ENCODE measurements at regions not wholly inside any gene's neighbourhood (a gene's known extent, or its start where the extent isn't known, plus 50 kb on each side); places are given as distances from the start of the nearest gene placed in this dataset.

DNA sequence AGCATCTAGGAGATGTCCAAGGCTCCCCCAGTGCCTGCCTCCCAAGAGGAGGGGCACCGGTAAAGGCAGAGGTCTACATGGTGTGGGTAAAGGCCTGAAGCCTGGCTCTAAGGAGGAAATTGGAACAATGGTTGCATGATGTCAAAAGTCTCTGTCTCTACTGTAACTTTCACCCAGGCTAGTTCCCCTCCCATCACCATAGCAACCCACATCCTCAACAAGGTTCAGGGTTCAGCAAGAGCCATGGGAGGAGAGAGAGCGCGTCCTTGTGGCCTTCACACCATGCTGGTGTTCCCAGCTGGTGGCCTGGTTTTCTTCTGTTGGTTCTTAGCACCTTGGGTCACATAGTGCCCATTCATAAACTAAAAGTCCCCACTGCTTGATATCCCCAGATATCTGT is 196.7 kb upstream of the CDH5 start:
- no peak for DNase-seq

DNA sequence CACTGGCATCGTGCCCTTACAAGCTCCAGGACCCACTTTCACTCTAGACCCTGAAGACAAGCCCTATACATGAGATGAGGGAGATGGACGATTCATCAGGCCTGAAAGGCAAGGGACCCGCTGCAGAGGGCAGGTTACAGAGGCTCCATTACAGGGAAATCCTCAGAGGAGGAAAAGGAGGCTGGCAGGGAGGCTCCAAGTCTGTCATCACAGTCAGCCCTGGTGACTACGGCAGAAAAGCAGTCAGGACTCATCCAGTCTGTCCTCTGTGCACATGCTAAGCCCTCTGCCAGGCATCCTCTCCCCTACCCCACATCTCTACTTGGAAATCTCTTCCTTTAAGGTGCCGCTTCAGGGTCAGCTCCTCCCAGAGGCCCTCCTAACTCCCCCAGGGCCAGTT is 197.7 kb upstream of the CDH5 start:
- no peak for DNase-seq

DNA sequence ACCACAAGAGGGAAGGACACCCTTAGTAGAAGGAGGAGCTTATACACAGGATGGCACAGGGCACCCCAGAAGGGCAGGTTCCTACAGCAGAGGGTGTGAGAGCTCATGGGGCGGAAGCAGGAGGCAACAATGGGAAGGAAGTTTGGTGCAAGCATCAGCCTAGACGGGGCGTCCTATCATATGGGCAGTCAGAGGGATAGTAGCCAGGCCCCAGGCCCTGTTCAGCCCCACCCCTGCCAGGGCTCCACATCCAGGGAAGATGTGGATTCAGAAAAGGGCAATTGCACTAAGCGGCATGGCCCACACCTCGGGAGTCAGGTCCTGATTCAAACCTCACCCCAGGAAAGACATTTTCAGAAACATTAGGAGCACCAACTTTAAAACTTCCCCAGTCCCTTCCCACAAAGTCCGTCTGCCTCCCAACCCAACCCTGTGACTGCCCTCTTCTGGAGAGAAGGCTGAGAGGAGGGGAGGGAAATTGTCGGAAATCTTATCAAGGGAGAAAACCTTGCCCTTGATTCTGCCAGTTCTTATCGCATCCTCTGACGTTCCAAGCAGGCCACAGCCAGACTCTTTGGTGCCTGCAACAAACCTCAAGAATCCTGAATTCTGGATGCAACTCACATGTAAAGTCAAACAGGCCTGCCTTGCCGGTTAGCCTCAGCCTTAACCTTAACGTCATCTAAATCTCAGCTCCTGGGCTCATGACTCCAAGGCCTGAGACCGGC is 198.8 kb upstream of the CDH5 start:
- DNase-seq = no peak

DNA sequence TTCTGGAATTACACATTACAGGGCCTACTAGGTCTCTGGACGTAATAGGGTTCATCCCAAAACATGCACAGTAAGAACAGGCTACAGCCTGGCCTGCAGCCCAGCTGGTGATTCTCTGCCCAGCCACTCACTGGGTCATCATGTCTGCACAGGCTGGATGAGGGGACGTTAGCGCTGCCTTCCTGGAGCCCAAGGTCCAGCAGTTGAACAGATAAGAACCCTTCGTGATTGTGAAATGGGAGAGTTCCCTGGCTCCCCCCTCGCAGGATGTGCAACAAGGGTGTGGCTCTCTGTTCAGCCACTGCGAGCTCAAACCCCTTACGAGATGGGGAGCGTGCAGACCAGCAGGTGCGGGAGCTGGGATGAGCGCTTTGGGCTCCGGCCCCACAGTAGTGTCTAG is 200.0 kb upstream of the CDH5 start:
- DNase-seq = no peak

DNA sequence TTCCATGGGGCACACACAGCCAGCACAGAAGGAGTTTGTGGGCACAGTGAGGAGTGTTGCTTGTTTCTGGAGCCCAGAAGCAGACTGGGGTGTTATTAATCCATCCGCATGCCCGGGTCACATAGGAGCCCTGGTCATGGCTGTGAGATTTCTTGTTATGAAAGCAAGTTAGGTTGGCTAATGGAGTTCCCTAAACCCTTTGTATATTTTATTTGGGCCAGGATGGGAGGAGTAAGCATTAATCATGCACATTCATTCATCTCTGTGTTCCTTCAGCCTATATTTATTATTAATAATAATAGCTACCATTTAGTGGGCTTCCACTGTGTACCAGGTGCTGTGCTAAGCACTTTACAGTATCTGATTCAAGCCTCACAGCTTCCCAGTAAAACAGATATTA is 200.6 kb upstream of the CDH5 start:
- DNase-seq = no peak

DNA sequence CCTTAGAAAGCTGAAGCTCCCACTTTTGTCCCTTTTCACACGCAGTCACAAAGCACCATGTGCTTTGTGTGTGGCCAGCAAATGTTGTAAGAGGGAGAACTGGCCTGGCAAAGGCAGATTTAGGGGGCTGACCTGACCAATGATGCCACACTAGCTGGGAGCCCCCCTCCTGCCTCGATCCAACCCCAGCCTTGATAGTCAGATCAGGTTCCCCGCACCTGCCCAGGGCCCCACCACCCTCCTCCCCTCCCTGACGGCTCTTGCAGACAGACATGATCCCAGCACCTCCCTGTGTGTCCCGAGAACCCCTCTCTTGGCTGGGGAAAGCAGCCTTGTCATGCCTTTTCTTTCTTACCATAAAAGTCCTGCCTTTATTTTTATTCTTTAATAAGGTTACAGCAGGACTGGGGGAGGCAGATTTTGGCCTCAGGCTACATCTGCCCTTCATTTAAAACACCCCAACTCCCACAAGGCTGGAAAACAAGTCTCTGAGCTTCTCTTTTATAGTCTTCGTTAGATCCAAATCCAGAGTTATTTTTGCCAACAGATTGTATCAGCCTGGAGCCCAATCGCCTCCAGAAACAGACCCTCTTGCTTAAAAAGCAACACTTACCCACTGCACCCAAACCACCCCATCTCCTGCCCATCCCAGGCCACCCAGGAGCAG is 201.8 kb upstream of the CDH5 start:
- DNase-seq = no peak

DNA sequence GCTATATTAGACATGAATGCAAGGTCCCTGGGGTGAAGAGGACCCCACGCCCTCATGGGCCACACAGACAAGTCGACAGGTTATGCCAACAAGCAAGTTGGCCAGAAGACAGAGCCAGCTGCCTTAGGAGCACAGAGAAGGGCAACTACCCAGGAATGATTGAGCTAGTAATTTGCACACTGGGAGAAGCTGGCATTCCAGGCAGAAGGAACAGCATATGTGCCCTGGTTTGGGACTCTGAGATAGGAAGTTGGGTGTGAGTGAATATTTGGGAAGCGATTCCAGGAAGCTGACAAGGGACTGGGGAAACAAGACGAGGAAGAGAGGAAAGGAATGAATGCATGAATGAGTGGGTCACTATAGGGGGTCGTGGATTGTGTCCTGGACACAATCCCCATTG is 203.7 kb upstream of the CDH5 start:
- no peak for DNase-seq

DNA sequence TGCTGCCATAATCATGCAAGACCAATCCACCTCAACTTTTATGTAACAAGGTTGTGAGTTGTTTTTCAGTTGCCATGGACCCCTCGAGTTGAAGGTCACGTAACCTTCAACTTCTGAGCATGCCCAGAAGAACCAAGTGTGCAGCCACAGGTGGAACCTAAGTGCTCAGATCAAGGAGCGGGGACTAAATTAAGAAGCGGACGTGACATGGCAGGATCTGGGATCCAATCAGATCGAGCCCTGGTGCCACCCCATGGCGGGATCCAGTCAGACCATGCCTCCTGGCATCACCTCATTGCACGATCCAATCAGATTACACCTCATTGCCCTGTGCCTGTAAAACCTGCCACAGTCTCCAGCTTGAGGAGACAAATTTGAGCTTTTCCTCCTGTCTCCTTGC is 204.5 kb upstream of the CDH5 start:
- DNase-seq = no peak

DNA sequence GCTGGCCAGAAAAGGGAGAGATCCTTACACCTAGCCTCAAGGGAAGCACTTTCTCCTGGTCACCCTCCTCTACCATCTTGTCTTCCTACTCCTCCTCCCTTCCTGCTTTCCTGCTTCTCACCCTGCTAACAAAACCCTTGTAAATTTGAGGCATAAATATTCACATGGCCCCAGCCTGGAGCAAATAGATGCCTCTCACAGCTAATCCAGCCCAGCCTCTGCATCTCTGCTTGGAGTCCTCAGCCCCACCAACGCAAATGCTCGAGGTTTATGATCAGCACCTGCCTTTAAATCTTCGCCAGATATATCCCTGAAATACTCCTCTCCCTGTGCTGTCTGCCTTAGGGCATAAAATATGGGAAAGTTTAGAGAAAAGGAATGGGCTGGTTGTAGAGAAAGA is 205.2 kb upstream of the CDH5 start:
- DNase-seq = no peak

DNA sequence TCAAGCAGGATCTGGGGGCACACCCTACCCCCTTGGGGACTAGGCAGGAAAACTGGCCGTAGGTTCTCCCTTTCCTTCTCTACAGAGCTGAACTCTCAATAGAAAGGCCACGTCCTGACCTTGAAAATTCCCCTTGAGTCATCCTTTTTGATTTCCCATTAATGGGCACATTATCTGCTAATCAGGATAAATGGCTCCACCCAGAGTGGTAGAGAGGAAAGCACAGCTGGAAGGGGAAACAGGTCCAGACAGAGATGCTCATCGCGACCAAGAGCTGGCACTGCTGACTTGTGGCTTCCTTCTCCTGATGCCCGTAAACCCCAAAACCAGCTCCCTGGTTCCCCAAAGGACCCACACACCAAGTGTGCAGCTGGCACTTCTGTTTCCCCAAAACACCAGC is 206.5 kb upstream of the CDH5 start:
- DNase-seq = no peak

DNA sequence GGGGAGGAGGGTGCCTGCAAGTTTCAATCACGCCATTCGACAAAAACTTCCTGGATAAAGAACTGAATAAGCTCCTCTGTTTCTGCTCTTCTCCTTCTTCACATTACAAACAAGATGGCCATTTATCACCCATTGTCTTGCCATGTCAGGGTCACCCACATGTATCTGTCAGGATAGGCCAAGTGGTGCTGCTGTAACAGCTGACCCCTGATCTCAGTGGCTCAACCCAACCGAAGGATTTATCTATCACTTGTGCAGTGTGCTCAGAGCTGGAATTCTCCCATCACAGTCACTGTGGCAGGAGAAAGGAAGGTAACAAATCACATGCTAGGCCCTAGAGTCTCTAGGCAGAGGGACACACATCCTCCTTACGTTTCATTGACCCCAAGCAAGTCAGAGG is 210.0 kb upstream of the CDH5 start:
- DNase-seq = no peak

DNA sequence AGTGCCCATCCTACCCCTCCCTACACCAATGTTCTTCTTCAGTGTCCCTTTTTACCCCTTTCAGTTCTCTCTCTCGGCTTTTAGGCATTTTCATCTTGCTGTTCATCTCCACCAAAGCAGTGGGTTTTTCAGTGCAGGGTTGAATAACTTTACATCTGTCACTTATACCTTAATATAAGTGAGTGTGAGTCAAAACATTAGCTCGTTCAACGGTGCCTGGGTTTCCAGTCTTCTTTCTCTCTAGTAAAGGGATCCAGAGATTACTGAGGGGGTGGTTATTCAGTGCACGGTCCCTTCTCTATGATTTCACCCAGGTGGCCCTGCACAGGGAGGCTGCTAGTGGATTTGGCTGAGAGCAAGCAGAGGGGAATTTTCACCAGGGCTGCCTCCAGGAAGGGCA is 210.6 kb upstream of the CDH5 start:
- DNase-seq = no peak

DNA sequence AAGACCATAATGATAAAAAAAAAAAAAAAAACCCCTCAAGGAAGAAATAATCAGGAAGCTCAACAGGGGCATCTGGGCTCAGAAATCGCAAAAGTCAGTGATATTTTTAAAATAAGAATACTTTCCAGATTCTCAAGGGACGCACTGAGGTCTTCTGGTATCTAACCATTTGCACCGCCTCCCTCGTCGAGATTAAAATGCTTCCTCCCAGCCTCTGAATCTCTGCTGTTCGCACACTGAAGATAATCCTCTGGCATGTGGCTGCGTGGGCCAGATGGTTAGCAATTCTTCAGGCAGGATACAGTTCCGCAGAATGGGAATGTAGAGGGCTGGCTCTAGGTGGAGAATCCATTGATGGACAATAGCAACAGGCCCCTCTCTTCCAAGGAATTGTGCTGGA is 211.7 kb upstream of the CDH5 start:
- no peak for DNase-seq

DNA sequence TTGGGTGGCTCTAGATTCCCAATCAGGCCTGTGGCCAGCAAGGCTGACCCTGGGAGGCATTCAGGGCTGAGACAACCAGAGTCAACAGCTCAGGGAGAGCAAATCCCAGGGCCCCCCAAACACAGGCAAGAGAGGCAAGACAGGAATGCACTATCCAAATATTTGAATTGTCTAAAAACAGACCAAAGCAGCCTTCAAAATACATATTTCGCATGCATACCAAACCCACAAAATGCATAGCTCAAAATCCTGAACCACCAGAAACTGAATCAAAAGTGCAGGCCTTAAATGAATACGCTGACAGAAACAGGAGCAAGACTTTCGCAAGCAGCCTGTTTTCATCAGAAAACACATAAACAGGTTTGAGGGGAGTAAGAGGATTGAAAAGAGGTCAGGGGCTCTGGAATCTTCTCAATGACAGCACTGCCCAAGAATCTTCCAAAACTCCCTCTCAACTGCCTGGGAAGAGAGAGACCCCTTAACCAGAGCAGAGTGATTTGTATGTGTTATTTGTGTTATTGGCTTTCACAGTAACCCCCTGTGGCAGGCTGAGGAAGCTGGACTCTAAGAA is 213.6 kb upstream of the CDH5 start:
- DNase-seq = no peak

DNA sequence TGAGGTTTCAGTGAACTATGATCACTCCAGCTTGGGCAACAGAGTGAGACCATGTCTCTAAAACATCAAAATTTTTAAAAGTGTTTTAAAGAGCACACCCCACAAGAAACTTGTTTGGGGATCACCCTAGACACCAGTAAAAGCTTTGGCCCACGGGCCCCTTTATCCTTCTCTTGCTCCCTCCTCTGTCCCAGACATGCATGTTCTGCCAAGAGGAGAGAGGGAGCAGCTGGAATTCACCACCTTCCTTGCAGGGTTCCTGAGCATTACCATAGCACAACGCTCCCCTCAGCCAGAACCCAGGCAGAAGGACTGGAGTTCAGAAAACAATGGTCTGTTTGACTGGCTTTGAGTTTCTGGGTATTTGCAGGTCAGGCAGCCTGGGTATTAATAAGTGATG is 214.3 kb upstream of the CDH5 start:
- no peak for DNase-seq

DNA sequence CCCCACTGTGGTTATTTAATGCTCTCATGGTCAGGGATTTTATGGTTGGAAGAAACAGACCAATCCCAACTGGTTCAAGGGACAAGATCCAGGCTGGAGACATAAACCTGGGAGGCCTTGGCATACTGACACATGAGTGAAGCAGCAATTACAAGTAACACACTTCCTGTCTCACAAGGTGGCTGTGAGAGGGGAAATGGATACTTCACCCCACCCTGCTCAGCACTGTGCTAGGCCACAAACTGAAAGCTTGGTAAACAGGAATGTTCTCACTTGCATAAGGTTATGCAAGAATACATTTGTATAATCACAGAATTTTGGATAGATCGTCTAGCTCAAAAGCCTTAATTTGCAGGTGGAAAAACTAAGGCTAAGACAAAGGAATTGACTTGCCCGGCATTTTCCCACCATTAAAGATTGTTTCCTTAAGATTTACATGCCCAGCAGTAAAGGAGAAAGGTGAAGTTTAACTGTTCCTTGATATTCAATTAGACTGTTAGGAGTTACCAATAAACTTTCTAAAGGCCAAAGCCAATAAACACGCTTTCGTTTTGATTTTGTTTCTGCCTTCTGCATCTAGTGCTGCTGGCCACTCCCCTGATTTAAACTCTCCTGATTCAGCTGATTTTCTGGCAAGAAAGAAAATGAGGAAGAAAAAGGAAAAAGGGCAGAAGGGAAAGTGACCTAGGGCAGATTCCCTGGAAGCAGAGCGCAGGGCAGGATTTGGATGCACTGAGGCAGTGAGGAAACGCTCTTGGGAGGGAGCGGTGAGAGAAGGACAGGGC is 215.6 kb upstream of the CDH5 start:
- DNase-seq = peak in 1 of 5 experiments; percentile 2

DNA sequence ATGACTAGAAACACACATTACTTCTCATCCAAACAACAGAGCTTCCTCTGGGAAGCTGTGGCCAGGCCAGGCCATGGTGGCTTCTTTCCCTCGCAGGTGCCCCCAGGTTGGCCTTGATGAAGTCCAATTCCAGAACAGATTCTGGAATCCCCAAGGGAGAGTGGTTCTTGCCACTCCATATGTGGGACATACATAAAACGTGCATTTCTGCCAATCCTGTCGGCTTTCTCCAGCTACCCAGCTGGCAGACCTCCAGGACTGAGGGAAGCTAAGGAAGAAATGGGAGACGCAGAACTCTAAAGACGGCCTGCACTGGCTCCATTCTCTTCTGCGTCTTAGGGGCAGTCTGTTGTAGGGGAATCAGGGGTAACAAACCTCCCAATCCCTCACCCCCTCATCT is 219.2 kb upstream of the CDH5 start:
- DNase-seq = no peak

DNA sequence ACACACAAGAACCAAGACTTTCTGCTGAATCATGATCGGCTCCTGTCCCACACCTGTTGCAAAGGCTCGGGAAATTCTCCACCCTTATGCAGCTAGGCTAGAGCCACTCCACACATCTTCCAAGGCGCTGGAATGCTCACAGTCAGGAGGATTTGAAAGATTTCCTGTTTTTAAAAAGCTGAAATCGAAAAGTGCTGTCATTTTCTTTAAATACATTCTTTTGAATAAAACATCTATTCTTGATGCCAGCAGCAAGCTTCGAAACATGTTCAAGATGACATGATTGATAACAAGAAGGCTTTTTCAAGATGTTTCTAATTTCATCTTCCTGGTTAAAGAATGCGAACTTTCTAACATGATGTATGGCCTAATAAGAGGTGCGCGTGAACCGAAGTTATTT is 219.7 kb upstream of the CDH5 start:
- no peak for DNase-seq

DNA sequence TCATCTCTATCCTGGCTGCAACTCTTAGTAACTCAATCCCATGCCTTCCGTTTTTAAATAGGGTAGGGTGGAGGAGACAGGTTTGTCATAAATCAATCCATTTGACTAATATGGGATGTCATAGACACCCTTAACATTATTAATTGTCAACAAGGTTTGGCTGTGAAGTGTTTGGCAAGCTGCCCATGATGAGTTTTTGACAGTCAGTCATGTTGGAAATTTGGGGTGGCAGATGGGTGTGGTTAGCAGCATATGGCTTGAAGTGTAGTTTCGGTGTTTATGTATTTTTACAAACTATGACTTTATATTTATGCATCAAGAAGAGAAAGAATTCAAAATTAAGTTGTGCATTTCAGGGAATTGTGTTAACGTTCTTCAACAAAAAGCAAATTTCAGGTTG is 221.8 kb upstream of the CDH5 start:
- DNase-seq = no peak

DNA sequence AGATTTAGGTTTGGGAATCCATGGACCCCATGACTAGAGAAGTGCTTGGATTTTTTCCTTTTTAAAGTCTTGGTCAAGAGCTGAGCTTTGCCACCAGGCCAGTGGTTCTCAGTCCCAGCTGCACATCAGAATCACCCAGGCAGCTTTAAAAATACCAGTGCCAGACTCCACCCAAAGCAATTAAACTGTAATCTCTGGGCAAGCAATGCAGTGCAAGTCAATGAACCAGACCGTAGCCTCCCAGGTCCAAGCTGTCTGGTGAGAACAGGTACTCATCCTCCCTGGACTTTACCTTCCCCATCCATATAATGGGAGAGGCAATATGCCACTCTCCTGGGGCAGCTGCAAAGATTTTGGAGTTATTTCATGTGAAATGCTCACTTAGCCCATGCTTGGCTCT is 223.1 kb upstream of the CDH5 start:
- DNase-seq = no peak

DNA sequence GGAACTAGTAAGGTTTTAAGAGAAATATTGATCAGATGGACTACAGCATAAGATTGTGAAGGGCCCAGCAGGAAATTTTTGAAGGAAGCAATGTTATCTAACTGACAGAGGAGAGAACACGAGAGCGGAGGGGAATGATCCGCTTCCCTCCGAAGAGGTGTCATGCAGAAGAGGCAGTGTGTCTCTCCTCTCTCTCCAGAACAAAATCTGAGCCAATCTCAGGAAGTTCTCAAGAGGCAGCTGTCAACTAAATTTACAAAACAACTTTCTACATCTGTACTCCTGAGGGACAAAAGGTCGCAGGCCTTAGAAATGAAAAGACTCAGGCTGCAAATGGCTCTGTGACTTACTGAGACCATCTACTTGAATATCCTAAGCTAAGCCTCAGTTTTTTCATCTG is 224.6 kb upstream of the CDH5 start:
- no peak for DNase-seq

DNA sequence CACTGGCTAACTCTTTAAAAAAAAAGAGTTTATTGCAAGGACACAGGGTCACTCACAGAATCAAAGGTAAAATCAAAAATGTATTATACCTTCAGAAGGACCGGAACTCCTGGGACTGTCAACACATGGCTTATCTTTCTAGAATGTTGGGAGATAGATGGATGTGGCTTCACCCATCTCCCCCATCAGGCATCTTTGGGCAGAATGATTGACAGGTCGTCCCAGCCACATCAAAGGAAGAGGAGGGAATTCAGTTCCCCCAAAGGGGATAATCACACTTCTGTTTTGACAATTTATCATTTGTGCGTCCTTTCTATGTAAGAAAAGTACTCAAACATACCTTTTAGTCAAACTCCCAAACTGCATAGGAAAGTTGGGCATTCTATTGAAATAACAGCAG is 228.6 kb upstream of the CDH5 start:
- no peak for DNase-seq

DNA sequence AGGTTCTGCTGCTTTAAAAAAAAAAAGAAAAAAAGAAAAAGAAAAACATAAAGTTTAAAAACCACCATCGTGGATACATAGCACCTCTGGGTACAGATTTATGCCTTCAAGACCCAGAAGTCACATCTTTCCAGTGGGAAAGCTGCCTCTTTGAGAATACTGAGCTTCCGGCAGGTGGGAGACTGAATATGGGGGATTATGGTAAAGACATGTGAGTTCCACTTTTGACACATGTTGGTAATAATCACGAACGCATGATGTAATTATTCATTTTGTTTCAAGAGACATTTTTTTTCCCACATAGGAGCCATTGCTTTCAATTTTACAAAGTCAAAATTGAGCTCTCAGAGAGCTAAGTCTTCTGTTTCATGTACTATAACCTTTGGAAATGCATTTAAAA is 229.7 kb upstream of the CDH5 start:
- no peak for DNase-seq

DNA sequence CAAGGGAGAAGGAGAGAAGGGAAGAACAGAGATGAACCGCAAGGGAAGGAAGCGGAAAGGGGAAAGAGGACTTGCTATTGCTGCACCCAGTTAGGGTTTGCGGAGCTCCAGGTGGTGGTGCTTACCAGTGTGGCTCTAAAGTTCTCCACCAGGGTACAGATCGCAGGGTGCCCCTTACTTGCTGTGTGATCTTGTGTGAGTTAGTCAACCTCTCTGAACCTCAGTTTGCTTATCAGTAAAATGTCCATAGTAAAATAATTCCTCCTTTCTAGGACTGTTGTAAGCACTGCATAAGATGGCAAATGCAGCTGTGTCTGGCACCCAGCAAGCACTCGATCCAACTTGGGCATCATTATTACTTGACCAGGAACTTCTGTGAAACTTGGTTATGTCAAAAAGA is 230.7 kb upstream of the CDH5 start:
- no peak for DNase-seq
